K562 (cell line): ENCODE measurements at regions not wholly inside any gene's neighbourhood (a gene's known extent, or its start where the extent isn't known, plus 50 kb on each side); places are given as distances from the start of the nearest gene placed in this dataset.

ENCODE experiments used
- ATAC-seq: fragments of 200-7000 bp; cut with Tn5 transposase; 3 replicates; pipeline ENCODE4 v1.9.1; 2020; ENCODE audit warnings: moderate library complexity
- BruUV-seq: library from RNA; stranded (reverse); fragments of 400-500 nt; replicated peaks from 2 replicates; lab custom pipeline; 2021; lab: Mats Ljungman, UMichigan
- CTCF ChIA-PET: fragments of 300-600 bp; formaldehyde crosslinking; extraction: SDS; loops from one replicate; lab custom pipeline; 2021; ENCODE audit warnings: low intra/inter-chr PET ratio; lab: Yijun Ruan, JAX
- POLR2A ChIA-PET: fragments of 300-600, 350-650 bp; sonication (Branson Sonifier 250); formaldehyde crosslinking; extraction: SDS; loops from one replicate; lab custom pipeline; 2021; ENCODE audit warnings: antibody characterized with exemption, inconsistent platforms; lab: Yijun Ruan, JAX
- DNase-seq, 4 experiments: peaks; one replicate each; pipeline versions ENCODE4 v3.0.0 to v3.0.0-alpha.2; 2011 to 2018; ENCODE audit warnings: low spot score in 3 of 4, mixed read lengths in 3 of 4; ENCODE audit errors: extremely low read depth in 1 of 4
- FAIRE-seq: peaks from 2 replicates; lab custom pipeline; 2011; peaks lifted over from hg19 to GRCh38; lab: Jason Lieb, UNC
- H2AFZ ChIP-seq: 2 replicates; pipeline ENCODE4 v1.6.0; 2011; ENCODE audit warnings: low read depth, low read length, control low read depth, inconsistent platforms
- H3K27ac ChIP-seq: fragments of 200-600 bp; 3 replicates; pipeline ENCODE4 v1.8.0; 2011; ENCODE audit warnings: low read depth, mild to moderate bottlenecking, control low read depth, inconsistent platforms, low read length, moderate library complexity, mixed read lengths; ENCODE audit errors: extremely low read depth
- H3K27me3 ChIP-seq, 2 experiments: fragments of 300-600 bp in 1 of 2; 2 replicates in 1 of 2; 3 replicates in 1 of 2; pipeline versions ENCODE4 v1.6.0 to v1.8.0; 2011; ENCODE audit warnings: inconsistent platforms in 2 of 2, low read length in 2 of 2, mild to moderate bottlenecking in 1 of 2, mixed read lengths in 1 of 2, moderate library complexity in 1 of 2; ENCODE audit not compliant: control insufficient read depth in 2 of 2, insufficient read depth in 2 of 2
- H3K36me3 ChIP-seq: fragments of 300-600 bp; 3 replicates; pipeline ENCODE4 v1.8.0; 2011; ENCODE audit warnings: mild to moderate bottlenecking, low read length, inconsistent platforms; ENCODE audit not compliant: control insufficient read depth, insufficient read depth
- H3K4me1 ChIP-seq, 2 experiments: fragments of 200-600 bp in 1 of 2; replicated peaks in 1 of 2; 2 replicates in 1 of 2; 3 replicates in 1 of 2; pipeline versions ENCODE4 v1.5.1 to v1.8.0; 2011; ENCODE audit warnings: inconsistent platforms in 2 of 2, low read length in 2 of 2, mild to moderate bottlenecking in 1 of 2, mixed read lengths in 1 of 2, moderate library complexity in 1 of 2; ENCODE audit not compliant: control insufficient read depth in 2 of 2, insufficient read depth in 2 of 2
- H3K4me2 ChIP-seq: 2 replicates; pipeline ENCODE4 v1.6.1; 2011; ENCODE audit warnings: low read length, control low read depth, inconsistent platforms, mixed read lengths; ENCODE audit not compliant: insufficient read depth
- H3K4me3 ChIP-seq: fragments of 200-600 bp; sonication (generic), shearing (Covaris generic); 2 replicates; pipeline ENCODE4 v1.5.1; 2016; ENCODE audit warnings: control low read depth, inconsistent platforms
- H3K79me2 ChIP-seq: fragments of 200-600 bp; 3 replicates; pipeline ENCODE4 v1.8.0; 2011; ENCODE audit warnings: low read length, inconsistent platforms; ENCODE audit not compliant: control insufficient read depth, insufficient read depth
- H3K9ac ChIP-seq, 2 experiments: 2 replicates each; pipeline versions ENCODE4 v1.6.0 to v1.6.1; 2011; ENCODE audit warnings: low read depth in 2 of 2, low read length in 2 of 2, control low read depth in 1 of 2, inconsistent platforms in 1 of 2, mild to moderate bottlenecking in 1 of 2, mixed read lengths in 1 of 2; ENCODE audit not compliant: insufficient read depth in 1 of 2
- H3K9me1 ChIP-seq: one replicate; pipeline ENCODE4 v1.6.0; 2011; ENCODE audit warnings: inconsistent platforms, mild to moderate bottlenecking, low read length, moderate library complexity; ENCODE audit not compliant: control insufficient read depth, insufficient read depth
- H3K9me3 ChIP-seq: replicated peaks from 2 replicates; pipeline ENCODE4 v1.5.1; 2011; ENCODE audit warnings: low read depth, low read length, inconsistent platforms; ENCODE audit not compliant: control insufficient read depth, insufficient read depth
- H4K20me1 ChIP-seq: replicated peaks from 2 replicates; pipeline ENCODE4 v1.6.1; 2011; ENCODE audit warnings: low read length, inconsistent platforms, mixed read lengths; ENCODE audit not compliant: control insufficient read depth, insufficient read depth
- BMI1 ChIP-seq: fragments of 150-350 bp; IDR thresholded peaks from 2 replicates; pipeline ENCODE4 v1.6.1; 2014; ENCODE audit warnings: low read length
- C11orf30 ChIP-seq: fragments of 450-650 bp; IDR thresholded peaks from 2 replicates; pipeline ENCODE4 v1.6.1; 2016; ENCODE audit warnings: low read depth, mild to moderate bottlenecking
- ESRRB ChIP-seq: fragments of 250-450 bp; sonication (Bioruptor Pico); IDR thresholded peaks from 2 replicates; pipeline ENCODE4 v1.5.0; 2020; ENCODE audit warnings: mild to moderate bottlenecking, moderate library complexity, borderline replicate concordance
- HNRNPUL1 ChIP-seq: fragments of 200-400 bp; formaldehyde crosslinking; IDR thresholded peaks from 2 replicates; pipeline ENCODE4 v1.6.1; 2017; ENCODE audit warnings: low read length
- NFE2L1 ChIP-seq: fragments of 450-650 bp; IDR thresholded peaks from 2 replicates; pipeline ENCODE4 v1.6.1; 2016; ENCODE audit warnings: missing genetic modification characterization, low read depth, mild to moderate bottlenecking, missing compliant biosample characterization, moderate library complexity, borderline replicate concordance
- TEAD4 ChIP-seq, 2 experiments: sonication (generic) in 1 of 2; formaldehyde crosslinking in 1 of 2; IDR thresholded peaks; 2 replicates each; pipeline versions ENCODE4 v1.6.1 to v1.8.0; 2012 to 2022; ENCODE audit warnings: borderline replicate concordance in 1 of 2, inconsistent platforms in 1 of 2, low read length in 1 of 2, mild to moderate bottlenecking in 1 of 2, missing genetic modification reagents in 1 of 2
- ZBTB7A ChIP-seq: IDR thresholded peaks from 2 replicates; pipeline ENCODE4 v1.6.1; 2011; ENCODE audit warnings: low read depth, mild to moderate bottlenecking, low read length, moderate library complexity, borderline replicate concordance; ENCODE audit not compliant: control insufficient read depth
- ZNF174 ChIP-seq: fragments of 250-450 bp; sonication (Bioruptor Pico); IDR thresholded peaks from 2 replicates; pipeline ENCODE4 v1.4.0; 2020; ENCODE audit warnings: mild to moderate bottlenecking
- ZNF277 ChIP-seq: fragments of 250-450 bp; sonication (Bioruptor Pico); IDR thresholded peaks from 2 replicates; pipeline ENCODE4 v1.8.0; 2022; ENCODE audit warnings: inconsistent platforms, mild to moderate bottlenecking, moderate library complexity, borderline replicate concordance
- WGBS: fragments of 100-300 bp; shearing (Covaris generic); methylation state at CpG from one replicate; pipeline ENCODE4 v1.1.6; 2016; ENCODE audit warnings: low coverage, mixed read lengths; ENCODE audit not compliant: insufficient coverage; ENCODE audit errors: missing lambda C conversion rate; 5-methylcytosine and 5-hydroxymethylcytosine counted together
- in situ Hi-C: fragments of 300-500 bp; cut with MboI; formaldehyde crosslinking; loops from 4 replicates; pipeline ENCODE4 v1.15.0; 2018; ENCODE audit warnings: inconsistent platforms, mixed read lengths
- intact Hi-C: fragments of 100-400 bp; cut with micrococcal nuclease; formaldehyde crosslinking; loops from 2 replicates; pipeline ENCODE4 v1.14.2; 2022

DNA sequence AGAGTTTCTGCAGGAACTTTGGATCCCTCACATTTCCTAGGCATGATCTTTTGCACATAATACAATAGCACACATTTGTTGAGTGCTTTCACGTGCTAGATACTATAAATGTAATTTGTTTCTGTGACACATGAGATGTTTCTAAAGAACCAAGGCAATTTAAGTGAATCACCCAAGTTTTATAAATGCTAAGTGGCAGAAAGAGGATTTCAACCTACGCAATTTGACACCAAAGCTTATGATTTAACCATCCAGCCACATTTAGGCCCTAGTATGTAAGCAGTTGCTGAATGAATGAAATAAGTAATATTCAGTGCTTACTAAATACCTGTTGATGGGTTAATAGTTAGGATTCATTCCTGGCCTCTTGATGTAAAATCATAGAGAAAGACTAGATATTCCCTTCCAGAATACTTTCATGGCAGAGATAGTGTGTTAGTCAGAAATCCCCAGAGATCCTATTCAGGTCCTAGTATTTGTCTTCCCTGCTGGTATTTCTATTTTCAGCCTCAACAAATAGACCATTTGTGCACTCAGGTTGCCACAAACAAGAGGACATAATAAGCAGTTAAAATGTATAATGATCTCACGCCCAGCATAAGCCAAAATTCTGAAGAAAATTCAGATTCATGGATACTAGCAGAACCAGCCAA, 572.6 kb downstream of the IPMK start:
- POLR2A ChIA-PET, result no interaction called here
- TF ChIP-seq TEAD4 (IDR thresholded peaks at IDR 0.05; ENCODE audit: low read length) (no peak), TEAD4 (CRISPR knock-in tag; IDR thresholded peaks at IDR 0.05; ENCODE audit: borderline replicate concordance) (no peak), C11orf30 (no peak), NFE2L1 (no peak), ZNF174 (CRISPR knock-in tag) (no peak), ZBTB7A (no peak), ESRRB (no peak), BMI1 (no peak), HNRNPUL1 (no peak), ZNF277 (CRISPR knock-in tag) (no peak)
- H2AFZ ChIP-seq, result no peak overlapping the region
- WGBS, result 0% methylated on average over 3 of the region's 3 CpGs
- H3K4me3 ChIP-seq, result no peak overlapping the region
- no peaks in the 10 kb centered on the region for H3K79me2 ChIP-seq
- no peaks in the 10 kb centered on the region for H3K9me1 ChIP-seq
- no peaks in the 10 kb centered on the region for H3K4me1 ChIP-seq
- H3K4me2 ChIP-seq, result no peak overlapping the region
- no peak for ATAC-seq
- no peak for FAIRE-seq
- H3K27me3 ChIP-seq, result no peaks in the 10 kb centered on the region
- in situ Hi-C loops, result no loop called here
- no peak overlapping the region for H3K9ac ChIP-seq
- CTCF ChIA-PET, result no interaction called here
- intact Hi-C loops, result no loop called here
- DNase-seq, result no peak
- BruUV-seq, result no TSS peak
- H3K9me3 ChIP-seq, result no peaks in the 10 kb centered on the region
- no peaks in the 10 kb centered on the region for H3K36me3 ChIP-seq
- no peaks in the 10 kb centered on the region for H4K20me1 ChIP-seq
- no peak overlapping the region for H3K27ac ChIP-seq
